Activated naive CD8-positive, alpha-beta T cell (primary cell): ENCODE measurements at regions not wholly inside any gene's neighbourhood (a gene's known extent, or its start where the extent isn't known, plus 50 kb on each side); places are given as distances from the start of the nearest gene placed in this dataset.

Experiments
- H3K27ac Mint-ChIP-seq: one replicate; pipeline ENCODE4 v1.8.0; 2021; ENCODE audit warnings: mixed read lengths
- H3K27me3 Mint-ChIP-seq: one replicate; pipeline ENCODE4 v1.8.0; 2021; ENCODE audit warnings: mixed read lengths
- H3K36me3 Mint-ChIP-seq: one replicate; pipeline ENCODE4 v1.8.0; 2021; ENCODE audit warnings: mixed read lengths
- H3K4me1 Mint-ChIP-seq: one replicate; pipeline ENCODE4 v1.8.0; 2021; ENCODE audit warnings: low read depth, mixed read lengths
- H3K4me3 Mint-ChIP-seq: one replicate; pipeline ENCODE4 v1.8.0; 2021; ENCODE audit warnings: mild to moderate bottlenecking, mixed read lengths
- H3K9me3 Mint-ChIP-seq: one replicate; pipeline ENCODE4 v1.8.0; 2021; ENCODE audit warnings: low read depth, mixed read lengths

- Mint-ChIP-seq H3K27me3 (no peaks in the 10 kb centered on the region), H3K27ac (no peak overlapping the region), H3K9me3 (no peaks in the 10 kb centered on the region), H3K36me3 (no peaks in the 10 kb centered on the region), H3K4me3 (no peak overlapping the region), H3K4me1 (no peaks in the 10 kb centered on the region)
These were observed 183.7 kb downstream of the RGS3 start for GRCh38 chr9:113646946-113647914.

GRCh38 chr9:113648048-113648447 is 184.5 kb downstream of the RGS3 start:
- no peaks in the 10 kb centered on the region for H3K4me1 Mint-ChIP-seq
- H3K27me3 Mint-ChIP-seq, result no peaks in the 10 kb centered on the region
- H3K36me3 Mint-ChIP-seq, result no peaks in the 10 kb centered on the region

GRCh38 chr9:113648586-113648985 is 185.1 kb downstream of the RGS3 start:
- Mint-ChIP-seq H3K27me3 (no peaks in the 10 kb centered on the region), H3K4me3 (no peak overlapping the region), H3K9me3 (no peaks in the 10 kb centered on the region), H3K27ac (no peak overlapping the region), H3K4me1 (no peaks in the 10 kb centered on the region), H3K36me3 (no peaks in the 10 kb centered on the region)

More at GRCh38 chr9:113648048-113648447, 184.5 kb downstream of the RGS3 start:
- Mint-ChIP-seq H3K9me3 (no peaks in the 10 kb centered on the region), H3K4me3 (no peak overlapping the region), H3K27ac (no peak overlapping the region)

DNA sequence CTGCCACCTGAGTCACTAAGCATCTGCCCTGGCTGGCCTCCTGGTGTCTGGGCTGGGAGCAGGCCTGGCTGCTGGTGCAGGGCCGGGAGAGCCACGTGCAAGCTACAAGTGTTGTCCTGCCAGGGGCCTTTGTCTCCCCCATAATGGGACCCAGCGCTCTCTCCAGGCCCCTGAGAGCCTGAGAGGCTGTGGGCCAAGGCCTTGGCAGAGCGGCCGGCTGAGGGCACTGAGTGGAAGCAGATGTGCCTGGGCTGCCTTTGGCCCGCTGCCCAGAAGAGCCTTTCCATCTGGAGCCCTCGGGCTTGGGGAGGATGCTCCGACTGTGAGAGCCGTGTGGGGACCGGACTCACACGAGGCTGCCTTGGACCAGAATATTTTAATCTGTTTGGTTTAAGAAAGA is 185.5 kb downstream of the RGS3 start:
- Mint-ChIP-seq H3K27me3 (no peaks in the 10 kb centered on the region), H3K36me3 (no peaks in the 10 kb centered on the region), H3K4me1 (no peaks in the 10 kb centered on the region), H3K4me3 (no peak overlapping the region), H3K27ac (no peak overlapping the region), H3K9me3 (no peaks in the 10 kb centered on the region)

DNA sequence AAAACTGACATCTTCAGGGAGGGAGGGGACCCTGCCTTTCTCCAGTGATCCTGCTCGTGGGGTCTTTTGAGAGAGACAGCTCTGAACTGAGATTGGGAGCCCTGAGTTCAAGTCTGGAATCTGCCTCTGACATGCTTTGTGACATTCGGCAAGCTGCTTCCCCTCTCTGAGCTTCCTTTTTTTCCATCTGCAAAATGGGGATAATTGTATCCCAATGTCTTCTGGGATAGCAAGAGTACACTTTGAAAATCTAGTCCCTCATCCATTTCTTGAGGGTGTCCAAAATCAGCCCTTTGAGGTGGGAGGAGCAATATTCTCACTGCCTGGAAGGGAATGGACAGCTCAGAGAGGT is 186.3 kb downstream of the RGS3 start:
- H3K27me3 Mint-ChIP-seq, result no peaks in the 10 kb centered on the region
- no peaks in the 10 kb centered on the region for H3K9me3 Mint-ChIP-seq
- no peaks in the 10 kb centered on the region for H3K4me1 Mint-ChIP-seq
- H3K4me3 Mint-ChIP-seq, result no peak overlapping the region
- no peaks in the 10 kb centered on the region for H3K36me3 Mint-ChIP-seq
- no peak overlapping the region for H3K27ac Mint-ChIP-seq

DNA sequence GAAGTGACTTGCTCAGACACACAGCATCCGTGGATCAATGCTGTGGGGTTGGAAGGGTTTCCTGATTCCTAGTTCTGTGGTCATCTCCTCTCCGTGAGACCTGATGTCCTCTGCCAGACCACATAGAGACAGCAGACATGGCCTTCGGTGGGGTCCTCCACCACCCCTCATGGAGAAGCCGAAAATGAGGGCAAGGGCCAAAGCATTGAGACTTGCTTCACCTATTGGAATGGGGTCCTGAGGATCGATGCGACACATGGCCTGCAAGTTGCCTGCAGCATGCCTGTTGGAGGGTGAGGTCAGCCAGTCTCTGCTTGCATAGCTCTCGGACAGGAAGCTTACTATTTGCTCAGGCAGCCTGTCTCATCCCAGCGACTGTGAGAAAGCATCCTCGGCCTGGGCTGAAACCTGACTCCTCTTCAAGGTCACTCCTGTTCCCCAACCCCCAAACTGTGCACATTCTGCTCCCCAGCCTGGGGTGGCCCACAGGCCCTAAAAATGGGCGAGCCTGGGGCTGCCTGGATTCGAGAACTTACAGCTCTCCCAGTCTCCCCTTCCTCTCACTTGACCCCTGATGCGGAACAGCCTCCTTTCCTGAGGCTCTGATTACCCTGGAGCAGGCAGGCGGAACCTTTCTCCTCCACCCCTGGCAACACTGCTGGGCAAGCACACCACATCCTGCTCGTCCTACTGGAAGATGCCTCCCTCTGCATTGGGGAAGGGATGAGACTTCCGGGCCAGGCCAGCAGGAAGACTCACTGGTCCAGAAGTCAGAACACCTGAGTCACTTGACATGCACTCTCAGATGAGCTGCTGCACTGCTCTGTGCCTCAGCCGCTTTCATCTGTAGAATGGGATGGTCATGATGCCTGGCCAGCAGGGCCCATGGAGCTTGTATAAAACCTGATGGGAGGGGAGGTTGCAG is 186.9 kb downstream of the RGS3 start:
- no peaks in the 10 kb centered on the region for H3K4me1 Mint-ChIP-seq
- H3K9me3 Mint-ChIP-seq, result no peaks in the 10 kb centered on the region
- no peak overlapping the region for H3K4me3 Mint-ChIP-seq
- H3K36me3 Mint-ChIP-seq, result no peaks in the 10 kb centered on the region
- no peak overlapping the region for H3K27ac Mint-ChIP-seq
- H3K27me3 Mint-ChIP-seq, result no peaks in the 10 kb centered on the region

GRCh38 chr9:113651896-113652295 is 188.4 kb downstream of the RGS3 start:
- no peak overlapping the region for H3K27ac Mint-ChIP-seq
- no peaks in the 10 kb centered on the region for H3K4me1 Mint-ChIP-seq
- no peak overlapping the region for H3K4me3 Mint-ChIP-seq
- no peaks in the 10 kb centered on the region for H3K36me3 Mint-ChIP-seq
- no peaks in the 10 kb centered on the region for H3K9me3 Mint-ChIP-seq
- H3K27me3 Mint-ChIP-seq, result no peaks in the 10 kb centered on the region

DNA sequence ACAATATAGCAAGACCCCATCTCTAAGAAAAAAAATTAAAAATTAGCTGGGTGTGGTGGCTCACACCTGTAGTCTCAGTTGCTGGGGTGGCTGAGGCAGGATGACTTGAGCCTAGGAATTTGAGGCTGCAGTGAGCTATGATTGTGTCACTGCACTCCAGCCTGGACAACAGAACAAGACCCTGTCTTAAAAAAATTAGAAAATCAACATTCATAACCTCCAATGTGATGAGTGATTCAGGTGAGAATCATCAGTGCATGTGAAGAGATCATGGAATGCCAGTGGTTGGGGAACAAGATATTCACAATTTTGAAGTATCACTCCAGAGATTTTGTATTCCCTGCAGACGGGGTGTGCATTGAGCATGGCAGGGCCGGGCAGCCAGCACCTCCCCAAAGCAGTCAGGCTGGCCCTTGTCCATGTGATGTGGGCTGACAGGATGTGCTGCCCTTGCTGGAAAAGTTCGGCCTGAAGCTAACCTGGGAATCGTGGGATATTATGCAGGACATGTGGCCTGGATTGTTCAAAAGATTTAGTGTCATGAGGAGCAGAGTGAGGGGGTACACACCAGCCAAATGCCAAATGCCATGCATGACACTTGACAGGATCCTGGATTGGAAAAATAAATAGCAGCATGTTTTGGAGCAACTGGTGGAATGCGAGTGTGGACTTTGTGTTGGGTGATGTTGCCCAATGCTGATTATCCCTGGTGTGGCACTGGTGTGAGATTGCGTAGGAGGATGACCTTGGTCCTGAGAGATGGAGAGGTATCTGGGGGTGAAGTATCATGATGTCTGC is 189.0 kb downstream of the RGS3 start:
- Mint-ChIP-seq H3K27me3 (no peaks in the 10 kb centered on the region), H3K4me3 (no peak overlapping the region), H3K36me3 (no peaks in the 10 kb centered on the region), H3K27ac (no peak overlapping the region), H3K9me3 (no peaks in the 10 kb centered on the region), H3K4me1 (no peaks in the 10 kb centered on the region)

GRCh38 chr9:113653746-113654604 is 190.4 kb downstream of the RGS3 start:
- Mint-ChIP-seq H3K4me1 (no peaks in the 10 kb centered on the region), H3K27ac (no peak overlapping the region), H3K36me3 (no peaks in the 10 kb centered on the region), H3K4me3 (no peak overlapping the region), H3K9me3 (no peaks in the 10 kb centered on the region), H3K27me3 (no peaks in the 10 kb centered on the region)

GRCh38 chr9:113654605-113655428 is 191.3 kb downstream of the RGS3 start:
- no peak overlapping the region for H3K27ac Mint-ChIP-seq
- H3K27me3 Mint-ChIP-seq, result no peaks in the 10 kb centered on the region
- H3K36me3 Mint-ChIP-seq, result no peaks in the 10 kb centered on the region
- H3K4me3 Mint-ChIP-seq, result no peak overlapping the region
- no peaks in the 10 kb centered on the region for H3K4me1 Mint-ChIP-seq
- no peaks in the 10 kb centered on the region for H3K9me3 Mint-ChIP-seq

DNA sequence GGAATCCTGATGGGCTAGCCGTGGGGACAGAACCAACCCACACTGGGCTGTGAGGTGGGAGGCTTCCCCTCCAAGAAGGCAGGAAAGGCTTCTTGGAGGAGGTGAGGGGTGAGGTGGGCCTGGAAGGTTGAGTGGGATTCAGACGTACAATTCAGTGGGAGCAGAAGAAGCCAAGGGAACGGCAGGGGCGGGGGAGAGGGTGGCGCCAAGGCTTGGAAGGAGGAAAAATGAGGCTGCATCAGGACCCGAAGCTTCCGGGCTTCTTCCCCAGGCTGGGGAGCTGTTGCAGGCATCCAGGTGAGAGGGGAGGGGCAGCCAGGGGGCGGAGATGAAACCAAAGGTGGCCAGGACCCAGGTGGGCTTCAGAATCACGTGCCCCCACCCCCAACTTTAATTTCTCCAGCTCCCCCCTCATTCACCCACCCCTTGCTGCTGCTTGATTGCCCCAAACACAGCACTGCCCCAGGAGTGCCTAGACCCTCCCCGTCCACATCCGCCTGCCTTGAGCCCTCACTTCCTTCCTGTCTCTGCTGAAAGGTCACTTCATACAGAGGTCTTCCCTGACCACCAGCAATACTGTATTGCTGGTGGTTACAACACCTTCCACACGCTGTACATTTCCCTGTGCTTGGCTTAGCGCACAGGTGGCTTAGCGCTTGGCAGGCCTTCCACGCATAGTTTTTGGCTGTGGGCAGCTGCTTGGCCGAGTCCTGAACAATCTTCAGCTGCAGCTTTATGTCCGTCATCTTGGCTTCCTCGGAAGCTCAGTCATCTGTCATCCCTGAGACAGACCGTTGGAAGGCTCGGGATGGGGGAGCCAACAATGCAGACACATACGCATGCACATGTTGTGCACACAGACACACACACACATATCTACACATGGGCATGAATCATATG is 193.5 kb downstream of the RGS3 start:
- Mint-ChIP-seq H3K36me3 (no peaks in the 10 kb centered on the region), H3K27ac (no peak overlapping the region), H3K4me1 (no peaks in the 10 kb centered on the region), H3K9me3 (no peaks in the 10 kb centered on the region), H3K27me3 (peaks cover 2% of the 10 kb centered on the region), H3K4me3 (no peak overlapping the region)

DNA sequence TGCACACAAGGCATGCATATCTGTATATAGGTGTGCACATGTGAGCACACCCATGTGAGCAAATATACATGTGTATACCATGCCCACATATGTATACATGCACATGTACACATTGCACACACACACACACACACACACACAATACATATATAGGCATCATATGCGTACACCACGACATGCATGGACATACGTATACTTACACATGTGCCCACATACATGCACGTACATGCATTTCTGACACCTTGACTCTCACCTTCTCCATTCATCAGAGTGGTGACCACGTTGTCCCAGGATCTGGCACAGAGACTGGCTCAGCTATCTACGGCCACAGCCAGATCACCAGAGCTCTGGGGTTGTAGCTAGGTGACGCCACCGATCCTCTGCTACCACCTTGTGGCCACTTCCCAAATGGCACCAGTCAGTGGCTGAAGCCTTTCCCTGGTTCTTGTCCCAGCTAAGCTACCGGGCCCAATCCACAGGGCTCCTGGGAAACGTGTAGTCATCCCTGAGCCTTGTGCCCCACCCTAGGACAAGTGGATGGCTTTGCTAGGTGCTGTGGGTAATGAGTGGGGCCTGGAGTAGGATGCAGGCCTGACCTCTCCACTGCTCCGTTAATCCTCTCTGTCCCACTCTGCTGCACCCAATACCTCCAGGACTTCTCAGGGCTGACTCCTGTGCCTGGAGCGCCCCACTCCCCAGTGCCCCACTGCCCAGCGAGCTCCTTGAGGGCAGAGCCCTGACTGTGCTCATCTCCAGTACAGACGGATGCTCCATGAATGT is 194.4 kb downstream of the RGS3 start:
- Mint-ChIP-seq H3K27me3 (peaks cover 3% of the 10 kb centered on the region), H3K9me3 (no peaks in the 10 kb centered on the region), H3K4me3 (no peak overlapping the region), H3K27ac (no peak overlapping the region), H3K4me1 (no peaks in the 10 kb centered on the region), H3K36me3 (no peaks in the 10 kb centered on the region)
